ENCODE measurements at regions not wholly inside any gene's neighbourhood (a gene's known extent, or its start where the extent isn't known, plus 50 kb on each side); places are given as distances from the start of the nearest gene placed in this dataset.

DNA sequence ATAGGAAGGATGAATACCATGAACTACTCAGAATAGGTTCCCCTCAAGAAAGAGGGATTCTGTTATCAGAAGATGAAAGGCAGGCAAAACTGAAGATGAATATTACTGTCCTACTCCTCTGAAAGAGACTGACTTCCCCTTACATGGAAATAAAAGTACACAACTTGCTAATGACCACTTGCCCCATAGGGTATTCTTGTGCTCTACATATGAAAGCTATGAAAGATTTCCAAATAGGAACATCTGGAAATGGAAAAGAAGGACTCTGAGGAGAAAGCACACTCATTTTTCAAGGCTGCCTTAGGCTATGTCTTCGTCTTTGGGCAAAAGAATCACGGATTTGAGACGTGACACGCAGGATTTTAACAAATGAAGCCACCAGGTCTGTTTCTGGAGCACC is 170.1 kb upstream of the DAB1 start:
- TF ChIP-seq POLR2A (IDR thresholded peaks at IDR 0.05; ENCODE audit: low read depth, low read length): no peak
- TF ChIP-seq TAF1 (IDR thresholded peaks at IDR 0.05; ENCODE audit: low read depth, low read length): no peak
